ENCODE measurements at regions not wholly inside any gene's neighbourhood (a gene's known extent, or its start where the extent isn't known, plus 50 kb on each side); places are given as distances from the start of the nearest gene placed in this dataset.

- TF ChIP-seq BACH1 (IDR thresholded peaks at IDR 0.05; ENCODE audit: low read length) (no peak), TAF1 (IDR thresholded peaks at IDR 0.05; ENCODE audit: low read depth, low read length) (no peak), CTBP2 (IDR thresholded peaks at IDR 0.05; ENCODE audit: borderline replicate concordance, insufficient read depth, insufficient read length, low read length) (no peak), GTF2F1 (IDR thresholded peaks at IDR 0.05; ENCODE audit: borderline replicate concordance, low read depth, low read length) (no peak), JUN (IDR thresholded peaks at IDR 0.05; ENCODE audit: low read depth, low read length) (no peak), EGR1 (IDR thresholded peaks at IDR 0.05; ENCODE audit: borderline replicate concordance, low read depth, low read length) (no peak), SP4 (IDR thresholded peaks at IDR 0.05; ENCODE audit: low read length) (no peak), TBP (IDR thresholded peaks at IDR 0.05; ENCODE audit: low read depth, low read length) (no peak), CBX5 (IDR thresholded peaks at IDR 0.05; ENCODE audit: low read depth, low read length) (no peak), RBBP5 (IDR thresholded peaks at IDR 0.05; ENCODE audit: borderline replicate concordance, low read depth, low read length) (no peak)
Observed at GRCh38 chr12:103100257-103100831, 142.9 kb downstream of the ASCL1 start (continued).
